Right kidney (tissue), 1 donor: ENCODE measurements at regions not wholly inside any gene's neighbourhood (a gene's known extent, or its start where the extent isn't known, plus 50 kb on each side); places are given as distances from the start of the nearest gene placed in this dataset.
"Not testable (repeated sequence)": the region's sequence is repeated elsewhere in the genome, so short reads cannot be mapped to it uniquely, and the experiment has no call there.

Source experiments
- DNase-seq: peaks from one replicate; pipeline ENCODE4 v3.0.0-alpha.2; 2016

- DNase-seq, result no peak
These were observed 558.3 kb downstream of the CHSY3 start for GRCh38 chr5:130462516-130462915.

DNA sequence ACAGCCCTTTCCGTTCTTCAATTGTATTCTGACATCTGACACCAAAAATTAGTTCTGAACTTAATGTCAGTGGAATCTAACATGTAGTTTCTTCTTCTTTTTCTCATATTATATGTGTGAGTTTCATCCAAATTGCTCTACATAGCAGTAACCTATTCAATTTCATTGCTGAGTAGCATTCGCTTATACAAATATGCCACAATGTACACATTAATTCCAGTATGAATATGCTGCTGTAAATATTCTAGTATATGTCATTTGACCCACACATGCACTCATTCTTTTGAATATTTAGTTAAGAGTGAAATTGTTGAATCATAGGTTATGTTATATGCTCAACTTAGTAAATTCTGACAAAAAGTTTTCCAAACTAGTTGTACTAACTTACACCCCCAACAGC, 550.9 kb downstream of the CHSY3 start:
- no peak for DNase-seq

DNA sequence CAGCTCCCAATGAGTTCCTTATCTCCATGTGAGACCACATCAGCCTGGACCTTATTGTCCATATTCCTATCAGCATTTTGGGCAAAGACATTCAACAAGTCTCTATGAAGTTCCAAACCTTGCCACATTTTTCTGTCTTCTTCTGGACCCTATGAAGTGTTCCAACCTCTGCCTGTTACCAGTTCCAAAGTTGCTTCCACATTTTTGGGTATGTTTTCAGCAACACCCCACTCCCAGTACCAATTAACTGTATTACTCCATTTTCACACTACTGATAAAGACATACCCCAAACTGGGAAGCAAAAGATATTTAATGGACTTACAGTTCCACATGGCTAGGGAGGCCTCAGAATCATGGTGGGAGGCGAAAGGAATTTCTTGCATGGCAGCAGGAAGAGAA, 548.5 kb downstream of the CHSY3 start:
- DNase-seq, result no peak

DNA sequence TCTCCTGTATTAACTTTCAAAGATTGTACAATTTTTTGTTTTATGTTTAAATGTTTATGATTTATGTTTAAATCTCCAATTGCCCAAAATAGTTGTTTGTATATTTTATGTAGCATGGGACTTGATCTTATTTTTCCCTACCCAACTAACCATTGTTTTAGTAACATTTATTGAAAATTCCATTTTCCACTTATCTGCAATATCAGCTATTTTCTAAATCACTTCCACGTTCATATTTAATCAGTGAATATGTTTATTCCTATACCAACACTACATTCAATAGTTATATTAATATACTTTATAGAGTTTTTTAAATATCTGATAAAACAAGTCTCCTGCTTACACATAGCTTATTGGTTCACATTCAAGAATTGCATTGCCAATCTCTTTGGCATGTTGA, 532.2 kb downstream of the CHSY3 start:
- no peak for DNase-seq

- no peak for DNase-seq
These were observed 523.1 kb downstream of the CHSY3 start for GRCh38 chr5:130427222-130427955.

- DNase-seq, result no peak
These were observed 521.2 kb downstream of the CHSY3 start for GRCh38 chr5:130425424-130425823.

GRCh38 chr5:130424341-130424740, 520.1 kb downstream of the CHSY3 start:
- no peak for DNase-seq

GRCh38 chr5:130402906-130403305, 498.6 kb downstream of the CHSY3 start:
- no peak for DNase-seq

- DNase-seq, result no peak
These were observed 495.8 kb downstream of the CHSY3 start for GRCh38 chr5:130400091-130400490.

DNA sequence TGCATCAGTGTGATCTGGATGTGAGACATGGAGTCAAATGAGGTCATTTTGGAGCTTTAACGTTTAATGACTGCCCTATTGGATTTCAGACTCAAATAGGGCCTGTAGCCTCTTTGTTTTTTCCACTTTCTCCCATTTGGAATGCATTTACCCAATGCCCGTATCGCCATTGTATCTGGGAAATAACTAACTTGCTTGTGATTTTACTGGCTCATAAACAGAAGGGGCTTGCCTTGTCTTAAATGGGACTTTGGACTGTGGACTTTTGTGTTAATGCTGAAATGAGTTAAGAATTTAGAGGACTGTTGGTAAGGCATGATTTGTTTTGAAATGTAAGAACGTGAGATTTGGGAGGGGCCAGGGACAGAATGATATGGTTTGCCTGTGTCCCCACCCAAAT, 494.6 kb downstream of the CHSY3 start:
- DNase-seq, result no peak

DNA sequence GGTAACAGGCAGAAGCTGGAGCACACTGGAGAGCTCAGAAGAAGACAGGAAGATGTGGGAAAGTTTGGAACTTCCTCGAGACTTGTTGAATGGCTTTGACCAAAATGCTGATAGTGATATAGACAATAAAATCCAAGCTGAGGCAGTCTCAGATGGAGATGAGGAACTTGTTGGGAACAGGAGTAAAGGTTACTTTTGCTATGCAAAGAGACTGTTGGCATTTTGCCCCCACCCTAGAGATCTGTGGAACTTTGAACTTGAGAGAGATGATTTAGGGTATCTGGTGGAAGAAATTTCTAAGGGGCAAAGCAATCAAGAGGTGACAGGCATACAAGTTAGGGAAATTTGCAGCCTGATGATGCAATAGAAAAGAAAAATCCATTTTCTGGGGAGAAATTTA, 493.5 kb downstream of the CHSY3 start:
- not testable (repeated sequence) for DNase-seq

DNA sequence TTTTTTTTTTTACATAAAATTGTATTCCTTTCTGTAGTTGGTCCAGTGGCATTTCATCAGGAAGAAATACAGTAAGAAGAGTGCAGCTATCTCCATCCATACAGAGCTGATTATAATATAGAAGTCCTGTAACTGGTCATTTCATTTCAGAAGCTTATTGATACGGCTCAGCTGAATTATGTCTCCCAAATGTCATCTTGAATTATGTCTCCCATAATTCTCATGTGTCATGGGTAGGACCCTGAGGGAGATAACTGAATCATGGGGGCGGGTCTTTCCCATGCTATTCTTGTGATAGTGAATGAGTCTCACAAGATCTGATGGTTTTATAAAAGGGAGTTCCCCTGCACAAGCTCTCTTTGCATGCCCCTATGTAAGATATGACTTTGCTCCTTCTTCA, 492.9 kb downstream of the CHSY3 start:
- no peak for DNase-seq

DNA sequence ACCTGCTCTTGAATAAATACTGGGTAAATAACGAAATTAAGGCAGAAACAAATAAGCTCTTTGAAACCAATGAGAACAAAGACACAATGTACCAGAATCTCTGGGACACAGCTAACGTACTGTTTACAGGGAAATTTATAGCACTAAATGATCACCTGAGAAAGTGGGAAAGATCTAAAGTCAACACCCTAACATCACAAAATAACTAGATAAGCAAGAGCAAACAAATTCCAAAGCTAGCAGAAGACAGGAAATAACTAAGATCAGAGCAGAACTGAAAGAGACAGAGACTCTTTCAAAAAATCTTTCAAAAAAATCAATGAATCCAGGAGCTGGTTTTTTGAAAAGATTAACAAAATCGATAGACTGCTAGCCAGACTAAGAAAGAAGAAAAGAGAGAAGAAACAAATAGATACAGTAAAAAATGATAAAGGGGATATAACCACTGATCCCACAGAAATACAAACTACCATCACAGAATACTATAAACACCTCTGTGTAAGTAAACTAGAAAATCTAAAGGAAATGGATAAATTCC, 487.5 kb downstream of the CHSY3 start:
- not testable (repeated sequence) for DNase-seq

DNA sequence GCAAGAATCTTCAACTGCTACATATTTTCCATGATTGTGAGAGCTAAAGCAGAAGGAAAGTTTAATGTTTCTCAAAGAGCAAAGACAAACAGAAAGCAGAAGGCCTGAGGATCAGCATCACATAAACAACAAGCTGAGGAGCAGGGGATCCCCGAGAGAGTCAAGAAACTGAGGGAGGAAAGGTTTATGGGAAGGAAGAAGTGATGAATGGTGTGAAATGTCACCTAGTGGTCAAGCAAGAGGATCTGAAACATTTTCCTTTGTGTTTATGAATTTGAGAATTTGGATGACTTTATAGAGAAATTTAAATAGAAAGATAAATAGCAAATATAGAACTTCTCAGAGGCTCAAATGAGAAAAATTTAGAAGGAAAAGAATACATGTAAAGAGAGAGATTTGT, 481.9 kb downstream of the CHSY3 start:
- DNase-seq, result no peak

GRCh38 chr5:130385656-130386055, 481.4 kb downstream of the CHSY3 start:
- DNase-seq, result no peak

GRCh38 chr5:130365956-130366355, 461.7 kb downstream of the CHSY3 start:
- no peak for DNase-seq

DNA sequence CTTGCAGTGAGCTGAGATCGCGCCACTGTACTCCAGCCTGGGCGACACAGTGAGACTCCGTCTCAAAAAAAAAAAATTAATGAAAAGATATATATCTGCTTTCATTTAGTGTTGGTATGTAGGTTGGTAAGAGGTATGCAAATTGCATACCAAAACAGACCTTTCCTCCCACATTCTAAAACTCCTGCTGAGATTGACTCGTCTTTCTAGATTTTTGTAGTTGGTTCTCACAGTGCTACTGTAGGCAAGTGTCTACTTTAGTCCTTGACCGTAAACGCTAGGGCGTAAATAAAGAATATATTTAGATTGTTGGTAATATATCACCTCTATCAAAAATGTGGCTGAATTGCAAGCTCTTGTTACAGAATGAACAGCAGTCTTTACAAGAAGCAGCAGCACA, 445.9 kb downstream of the CHSY3 start:
- DNase-seq, result no peak

DNA sequence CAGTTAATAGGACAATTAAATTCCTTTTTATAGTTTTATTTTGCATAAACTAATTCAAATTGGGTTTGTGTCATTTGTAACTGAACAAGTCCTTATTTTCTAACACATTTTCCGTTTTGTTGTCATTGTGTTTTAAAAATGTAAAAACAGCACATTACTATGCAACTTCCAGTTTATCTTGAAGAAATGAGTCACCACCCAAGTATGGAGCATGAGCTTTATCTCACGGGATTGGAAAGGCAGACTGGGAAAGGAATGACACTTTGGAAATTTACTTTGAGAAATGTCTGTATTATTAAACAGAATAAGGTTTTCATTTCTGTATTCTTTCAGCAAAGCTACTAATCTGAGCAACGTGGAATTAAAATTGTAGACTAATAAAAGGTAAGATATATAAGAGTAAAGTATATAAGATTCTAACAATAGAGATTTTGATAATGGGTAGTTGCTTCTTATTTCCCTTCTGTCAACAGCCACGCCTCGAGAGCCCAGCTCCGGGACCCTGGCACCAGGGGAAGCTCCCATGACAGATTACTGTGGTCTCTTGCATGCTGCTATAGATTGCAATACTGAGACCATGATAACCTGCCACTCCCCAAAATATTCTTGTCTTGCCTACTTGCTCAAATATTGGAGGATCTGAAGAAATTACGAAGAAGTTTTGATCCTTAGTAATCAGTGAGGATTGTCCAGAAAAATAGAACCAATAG, 433.1 kb downstream of the CHSY3 start:
- DNase-seq, result no peak

DNA sequence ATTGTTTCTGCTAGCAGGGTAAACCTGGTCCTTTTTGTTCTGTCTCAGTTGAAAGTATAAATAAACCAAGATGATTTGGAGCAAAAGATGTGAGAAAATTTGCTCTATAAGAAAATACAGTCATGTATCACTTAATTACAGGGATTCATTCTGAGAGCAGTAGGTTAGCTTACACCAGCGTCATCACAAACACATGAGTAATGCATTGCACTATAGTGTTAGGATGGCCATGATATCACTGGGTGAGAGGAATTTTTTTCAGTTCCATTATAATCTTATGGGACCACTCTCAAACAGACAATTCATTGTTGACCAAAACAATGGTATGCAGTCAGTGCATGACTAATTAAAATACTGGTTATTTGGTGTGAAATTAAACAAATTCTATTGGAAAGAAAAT, 430.9 kb downstream of the CHSY3 start:
- DNase-seq, result no peak

DNA sequence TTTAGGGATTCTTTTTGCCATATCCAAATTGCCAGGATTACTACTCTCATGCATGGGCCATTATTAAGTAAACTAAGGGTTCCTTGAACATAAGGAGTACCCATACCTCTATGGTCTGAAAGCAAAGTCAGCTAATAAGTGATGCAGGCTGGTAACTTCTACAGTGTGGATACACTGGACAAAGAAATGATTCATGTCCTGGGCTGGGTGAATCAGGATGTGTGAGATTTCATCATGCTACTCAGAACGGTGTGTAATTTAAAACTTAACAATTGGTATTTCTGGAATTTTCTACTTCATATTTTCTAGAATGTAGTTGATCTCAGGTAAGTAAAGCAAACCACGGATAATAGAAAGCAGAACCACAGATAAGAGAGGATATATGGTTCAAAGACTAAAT, 428.8 kb downstream of the CHSY3 start:
- no peak for DNase-seq

GRCh38 chr5:130331332-130331731, 427.1 kb downstream of the CHSY3 start:
- DNase-seq, result no peak

GRCh38 chr5:130324953-130325671, 420.8 kb downstream of the CHSY3 start:
- no peak for DNase-seq

GRCh38 chr5:130323804-130324454, 419.7 kb downstream of the CHSY3 start:
- no peak for DNase-seq
